HG02938 (cell line): ENCODE measurements at regions not wholly inside any gene's neighbourhood (a gene's known extent, or its start where the extent isn't known, plus 50 kb on each side); places are given as distances from the start of the nearest gene placed in this dataset.
"Not testable (repeated sequence)": the region's sequence is repeated elsewhere in the genome, so short reads cannot be mapped to it uniquely, and the experiment has no call there.

ENCODE experiments used
- ATAC-seq: cut with Tn5 transposase; IDR thresholded peaks from one replicate; pipeline ENCODE4 v1.9.1; 2021; ENCODE audit warnings: mild to moderate bottlenecking, moderate library complexity; ENCODE audit not compliant: unreplicated experiment

- peak; percentile 90 for ATAC-seq
These were observed 159.3 kb upstream of the MARCKS start for GRCh38 chr6:113697632-113698410.

GRCh38 chr6:113699239-113699638, 157.9 kb upstream of the MARCKS start:
- no peak for ATAC-seq

DNA sequence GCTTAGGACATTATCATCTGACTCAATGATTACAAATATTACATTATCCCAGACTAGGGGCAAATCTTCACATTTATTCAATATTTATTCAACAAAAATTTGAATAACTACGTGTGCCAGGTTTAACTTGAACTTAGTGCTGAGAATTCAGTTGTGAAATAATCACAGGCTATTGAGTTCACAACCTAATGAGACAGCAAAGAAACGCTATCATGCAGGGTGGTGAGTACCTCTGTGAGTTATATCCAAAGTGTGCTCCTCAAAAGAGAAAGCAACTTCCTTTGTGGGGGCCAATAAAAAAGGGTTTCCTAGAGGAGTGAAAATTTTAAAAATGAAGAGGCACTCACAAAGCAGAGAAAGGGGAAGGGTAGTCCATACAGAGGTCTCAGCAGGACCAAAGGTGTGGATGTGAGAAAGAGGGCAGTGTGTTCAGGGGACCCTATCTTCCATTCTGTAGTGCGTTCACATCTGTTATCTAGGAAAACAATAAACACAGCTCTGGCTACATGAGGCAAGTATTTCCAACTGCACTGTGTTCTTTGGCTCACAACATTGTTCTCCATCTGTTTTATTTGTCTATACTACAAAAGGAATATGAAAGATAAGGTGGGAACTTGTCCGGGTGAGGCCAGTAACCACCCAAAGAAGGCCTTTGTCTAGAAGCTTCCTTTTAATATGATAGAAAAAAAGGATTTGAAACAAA, 155.4 kb upstream of the MARCKS start:
- no peak for ATAC-seq

- ATAC-seq, result no peak
These were observed 150.0 kb upstream of the MARCKS start for GRCh38 chr6:113707194-113707593.

- no peak for ATAC-seq
These were observed 147.1 kb upstream of the MARCKS start for GRCh38 chr6:113709936-113710509.

GRCh38 chr6:113713665-113714064, 143.5 kb upstream of the MARCKS start:
- no peak for ATAC-seq

DNA sequence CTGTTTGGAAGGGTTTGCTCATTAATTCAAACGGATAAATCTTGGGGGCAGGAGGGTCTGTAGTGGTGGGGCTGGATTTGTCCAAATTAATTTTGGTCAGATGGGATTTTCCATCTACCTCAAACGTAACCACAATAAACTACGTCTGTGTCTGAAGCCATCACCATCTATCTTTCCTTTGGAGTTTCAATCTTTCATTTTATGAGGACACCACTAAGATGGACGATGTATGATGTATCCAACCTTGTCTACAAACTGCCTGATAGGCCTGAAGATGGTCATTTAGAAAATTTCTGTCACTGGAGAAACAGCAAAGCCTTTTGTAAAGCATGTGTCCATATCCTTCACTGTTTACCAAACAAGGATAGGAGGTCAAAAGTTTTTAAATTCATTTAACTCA, 138.6 kb upstream of the MARCKS start:
- ATAC-seq, result no peak

DNA sequence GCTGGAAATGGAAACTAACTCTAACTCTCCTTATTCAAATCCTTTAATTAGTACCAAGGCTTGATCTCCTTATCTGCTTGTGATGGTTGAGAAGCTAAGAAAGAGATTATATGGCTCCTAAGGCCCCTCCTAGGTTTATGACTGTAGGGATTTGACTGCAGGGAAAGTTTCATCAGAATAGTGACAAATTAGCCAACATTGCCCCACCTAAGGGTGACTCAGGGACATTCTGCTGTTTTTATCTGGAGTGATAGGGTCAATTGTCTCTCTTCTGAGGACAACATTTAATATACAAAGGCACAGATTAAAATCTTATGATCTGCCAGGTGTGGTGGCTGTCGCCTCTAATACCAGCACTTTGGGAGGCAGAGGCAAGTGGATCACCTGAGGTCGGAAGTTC, 138.1 kb upstream of the MARCKS start:
- ATAC-seq, result no peak

- ATAC-seq, result no peak
These were observed 137.6 kb upstream of the MARCKS start for GRCh38 chr6:113719545-113719944.

DNA sequence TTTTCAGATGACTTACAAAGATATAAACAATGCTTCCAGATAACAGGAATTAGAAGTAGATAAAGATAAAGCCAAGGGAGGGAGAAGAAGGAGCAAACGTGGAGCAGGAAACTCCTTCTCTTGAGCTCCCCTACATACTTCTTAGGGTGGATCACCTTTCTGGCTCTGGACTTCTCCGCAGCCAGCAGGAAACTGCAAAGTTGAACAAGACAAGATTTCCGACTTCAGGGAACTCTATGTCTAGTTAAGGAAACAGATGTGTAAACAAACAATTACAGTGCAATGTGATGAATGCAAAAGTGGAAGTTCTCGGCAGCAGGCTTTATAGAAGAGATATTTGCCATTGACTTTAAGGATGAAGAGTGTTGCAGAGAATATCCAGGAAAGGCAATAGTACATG, 134.0 kb upstream of the MARCKS start:
- ATAC-seq, result no peak

DNA sequence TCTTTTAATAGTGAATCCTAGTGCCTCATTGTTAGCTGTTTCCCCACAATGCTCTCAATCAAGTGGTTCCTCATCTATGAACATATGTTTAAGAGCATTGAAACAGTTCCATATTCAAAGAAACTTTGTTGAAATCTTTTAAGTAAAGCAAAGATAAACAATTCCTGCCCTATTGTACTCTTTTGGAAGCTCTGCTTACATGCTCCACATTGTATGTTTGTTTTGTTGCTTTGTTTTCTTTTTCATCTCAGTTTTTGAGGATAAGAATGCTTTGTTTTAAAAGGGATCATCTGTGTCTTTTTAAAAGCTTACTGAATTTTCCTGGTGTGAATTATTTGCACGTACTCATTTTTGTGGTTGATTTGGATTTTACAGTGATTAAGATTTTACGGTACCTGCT, 132.2 kb upstream of the MARCKS start:
- not testable (repeated sequence) for ATAC-seq

- ATAC-seq, result no peak
These were observed 125.6 kb upstream of the MARCKS start for GRCh38 chr6:113731541-113731940.

- no peak for ATAC-seq
These were observed 124.7 kb upstream of the MARCKS start for GRCh38 chr6:113732384-113732966.

GRCh38 chr6:113733381-113733780, 123.8 kb upstream of the MARCKS start:
- ATAC-seq, result no peak

GRCh38 chr6:113734982-113735381, 122.2 kb upstream of the MARCKS start:
- no peak for ATAC-seq

- no peak for ATAC-seq
These were observed 121.7 kb upstream of the MARCKS start for GRCh38 chr6:113735491-113735890.

- ATAC-seq, result no peak
These were observed 120.2 kb upstream of the MARCKS start for GRCh38 chr6:113736978-113737377.

DNA sequence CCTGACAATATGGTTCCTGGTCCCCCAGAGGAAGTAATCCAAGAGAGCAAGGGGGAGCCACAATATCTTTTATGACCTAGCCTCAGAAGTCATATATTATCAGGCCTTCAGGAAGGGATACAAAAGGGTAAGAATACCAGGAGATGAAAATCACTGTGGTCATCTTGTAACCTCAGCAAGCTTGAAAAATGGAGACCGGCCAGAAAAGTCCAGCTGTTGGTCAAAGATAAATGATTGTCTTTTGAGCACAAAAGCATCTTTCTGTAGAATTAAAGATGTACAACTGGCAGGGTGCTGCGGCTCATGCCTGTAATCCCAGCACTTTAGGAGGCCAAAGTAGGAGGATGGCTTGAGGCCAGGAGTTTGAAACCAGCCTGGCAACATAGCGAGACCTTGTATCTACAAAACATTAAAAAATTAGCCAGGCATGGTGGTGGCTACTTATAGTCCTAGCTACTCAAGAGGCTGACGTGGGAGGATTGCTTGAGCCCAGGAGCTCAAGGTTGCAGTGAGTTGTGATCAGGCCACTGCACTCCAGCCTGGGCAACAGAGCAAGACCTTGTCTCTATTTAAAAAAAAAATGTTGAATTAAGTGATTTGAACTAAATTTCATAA, 118.0 kb upstream of the MARCKS start:
- ATAC-seq, result no peak

- no peak for ATAC-seq
These were observed 115.5 kb upstream of the MARCKS start for GRCh38 chr6:113741651-113742050.

- no peak for ATAC-seq
These were observed 114.8 kb upstream of the MARCKS start for GRCh38 chr6:113742342-113742741.

GRCh38 chr6:113744861-113745260, 112.3 kb upstream of the MARCKS start:
- no peak for ATAC-seq
